GM12872 (cell line): ENCODE measurements at regions not wholly inside any gene's neighbourhood (a gene's known extent, or its start where the extent isn't known, plus 50 kb on each side); places are given as distances from the start of the nearest gene placed in this dataset.

ENCODE experiments used
- TF ChIP-seq, protein P1 (sequence below): IDR thresholded peaks from 3 replicates; pipeline ENCODE4 v1.5.1; 2011; ENCODE audit warnings: low read depth, mild to moderate bottlenecking, low read length, moderate library complexity; ENCODE audit not compliant: insufficient read depth

DNA sequence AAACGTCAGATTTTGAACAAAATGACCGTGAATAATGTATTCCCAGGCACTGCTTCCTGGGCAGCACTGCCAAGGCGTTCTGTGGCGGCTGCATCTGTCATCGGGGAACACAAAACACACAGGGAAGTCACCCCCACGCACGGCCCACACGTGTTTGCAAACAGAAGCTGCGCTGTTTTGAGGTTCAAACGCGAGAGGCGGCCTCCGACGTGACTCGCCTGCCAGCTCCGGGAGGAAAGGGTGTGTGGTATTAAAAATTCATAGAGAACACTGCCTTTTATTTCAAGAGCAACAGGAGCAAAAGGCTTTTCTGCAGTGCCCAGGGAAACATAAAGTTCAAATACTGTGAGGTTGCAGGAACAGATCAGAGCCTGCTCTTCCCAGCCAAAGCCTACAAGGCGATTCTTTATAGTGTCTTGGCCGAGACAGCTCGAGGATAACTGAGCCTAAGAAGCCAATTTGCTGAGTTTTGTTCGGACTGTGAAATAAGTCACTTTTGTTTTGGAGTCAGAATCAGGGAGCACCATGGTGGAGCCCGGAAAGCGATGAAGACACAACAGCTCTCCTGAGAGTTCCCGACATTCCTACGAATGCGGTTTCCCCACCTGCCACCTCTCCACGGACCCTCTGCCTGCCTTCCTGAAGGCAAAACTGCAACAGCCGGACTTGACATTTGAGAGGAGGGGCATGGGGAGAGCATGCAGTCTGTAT lies 115.3 kb upstream of the IRX2 start:
- TF ChIP-seq, protein P1, sequence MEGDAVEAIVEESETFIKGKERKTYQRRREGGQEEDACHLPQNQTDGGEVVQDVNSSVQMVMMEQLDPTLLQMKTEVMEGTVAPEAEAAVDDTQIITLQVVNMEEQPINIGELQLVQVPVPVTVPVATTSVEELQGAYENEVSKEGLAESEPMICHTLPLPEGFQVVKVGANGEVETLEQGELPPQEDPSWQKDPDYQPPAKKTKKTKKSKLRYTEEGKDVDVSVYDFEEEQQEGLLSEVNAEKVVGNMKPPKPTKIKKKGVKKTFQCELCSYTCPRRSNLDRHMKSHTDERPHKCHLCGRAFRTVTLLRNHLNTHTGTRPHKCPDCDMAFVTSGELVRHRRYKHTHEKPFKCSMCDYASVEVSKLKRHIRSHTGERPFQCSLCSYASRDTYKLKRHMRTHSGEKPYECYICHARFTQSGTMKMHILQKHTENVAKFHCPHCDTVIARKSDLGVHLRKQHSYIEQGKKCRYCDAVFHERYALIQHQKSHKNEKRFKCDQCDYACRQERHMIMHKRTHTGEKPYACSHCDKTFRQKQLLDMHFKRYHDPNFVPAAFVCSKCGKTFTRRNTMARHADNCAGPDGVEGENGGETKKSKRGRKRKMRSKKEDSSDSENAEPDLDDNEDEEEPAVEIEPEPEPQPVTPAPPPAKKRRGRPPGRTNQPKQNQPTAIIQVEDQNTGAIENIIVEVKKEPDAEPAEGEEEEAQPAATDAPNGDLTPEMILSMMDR: no peak

DNA sequence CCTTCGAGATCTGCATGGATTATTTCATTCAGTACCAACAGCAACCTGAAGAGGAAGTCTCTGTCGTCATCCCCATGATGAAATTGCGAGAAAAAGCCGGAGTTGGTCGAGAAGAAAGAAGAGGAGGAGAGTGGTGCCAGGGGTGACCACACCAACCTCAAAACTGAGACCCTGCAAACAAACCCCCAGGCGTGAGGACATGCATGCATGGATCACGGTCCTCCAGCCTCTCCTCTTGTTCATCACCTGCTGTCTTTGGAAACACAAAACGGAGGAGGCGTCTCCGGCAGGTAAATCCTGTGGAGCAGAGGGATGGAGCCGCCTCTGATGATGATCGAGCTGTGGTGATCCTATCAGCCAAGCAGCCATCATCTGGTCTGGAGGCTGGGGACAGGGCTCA lies 114.4 kb upstream of the IRX2 start:
- TF ChIP-seq, protein P1: no peak

DNA sequence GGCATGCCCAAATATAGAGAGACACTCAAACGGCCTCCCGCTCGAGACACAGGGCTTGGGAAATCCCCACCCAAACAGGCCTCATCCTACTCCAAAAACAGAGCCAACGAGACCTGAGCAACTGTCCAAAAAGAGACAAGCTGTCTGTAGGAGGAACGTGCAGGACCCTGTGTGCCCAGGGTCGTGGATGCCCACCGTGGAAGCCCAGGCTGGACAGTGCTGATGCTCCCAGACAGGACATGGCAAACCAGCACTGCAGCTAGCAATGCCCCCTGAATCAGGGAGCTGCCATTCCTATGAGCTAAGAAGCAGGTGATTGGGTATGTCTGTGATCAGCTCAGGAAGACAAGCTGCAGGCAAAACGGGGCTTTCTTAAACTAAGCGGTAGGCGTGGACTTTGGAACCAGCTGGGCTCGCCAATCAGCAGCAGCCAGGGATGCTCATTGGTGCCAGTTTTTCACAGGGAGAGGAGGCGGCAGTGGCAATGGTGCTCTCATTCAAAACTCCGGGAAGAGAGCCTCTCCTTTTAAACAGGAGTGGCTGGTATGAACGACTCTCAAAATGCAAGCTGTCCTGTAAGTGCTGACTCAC lies 113.1 kb upstream of the IRX2 start:
- TF ChIP-seq, protein P1: no peak

DNA sequence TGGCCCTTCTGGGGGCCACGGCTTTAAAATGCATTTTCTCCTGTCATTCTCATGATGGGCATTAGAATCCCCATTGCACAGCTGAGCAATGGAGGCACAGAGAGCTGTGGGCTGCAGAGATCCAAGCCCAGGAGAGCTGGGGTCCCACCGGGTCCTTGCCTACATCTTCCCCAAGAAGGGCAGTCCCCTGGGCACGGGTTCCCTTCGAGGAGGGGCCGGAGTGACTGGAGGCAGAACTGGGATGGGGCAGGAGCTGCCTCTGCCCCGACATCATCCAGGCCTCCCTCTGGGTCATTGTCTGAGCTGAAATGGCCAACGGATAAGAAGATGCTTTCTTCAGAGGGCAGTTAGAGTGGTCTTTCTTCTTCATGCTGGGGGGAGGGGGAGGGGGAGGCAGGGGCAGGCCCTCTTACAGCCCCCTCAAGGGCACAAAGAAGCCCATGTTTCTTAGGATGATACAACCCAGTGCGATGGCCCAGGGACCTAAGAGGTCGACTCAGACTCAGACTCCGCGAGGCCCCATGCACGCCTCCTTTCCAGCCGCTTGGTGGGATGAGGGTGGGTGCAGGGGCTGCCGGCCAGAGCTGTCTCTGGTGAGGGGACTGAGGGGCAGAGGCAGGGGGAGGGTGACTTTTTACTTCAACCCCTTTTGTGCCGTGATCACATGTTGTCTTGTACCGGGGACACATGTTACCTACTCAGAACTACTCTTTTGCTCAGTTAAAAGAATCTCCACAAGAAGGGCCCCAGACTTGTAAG lies 112.4 kb upstream of the IRX2 start:
- TF ChIP-seq, protein P1: no peak

DNA sequence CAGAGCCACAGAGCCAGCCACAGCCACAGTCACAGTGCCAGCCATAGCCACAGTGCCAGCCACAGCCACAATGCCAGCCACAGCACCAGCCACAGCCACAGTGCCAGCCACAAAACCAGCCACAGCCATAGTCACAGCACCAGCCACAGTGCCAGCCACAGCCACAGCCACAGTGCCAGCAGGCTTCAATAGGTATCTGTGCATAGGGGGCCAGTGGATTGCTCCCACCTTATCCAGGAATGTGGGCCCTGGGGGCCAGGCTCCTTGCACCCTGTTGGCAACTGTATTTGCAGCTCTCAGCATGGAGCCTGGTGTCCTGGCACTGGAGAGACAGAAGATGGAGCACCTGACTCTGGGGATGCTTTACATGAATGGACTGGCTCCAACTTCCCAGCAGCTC lies 111.7 kb upstream of the IRX2 start:
- TF ChIP-seq, protein P1: no peak

DNA sequence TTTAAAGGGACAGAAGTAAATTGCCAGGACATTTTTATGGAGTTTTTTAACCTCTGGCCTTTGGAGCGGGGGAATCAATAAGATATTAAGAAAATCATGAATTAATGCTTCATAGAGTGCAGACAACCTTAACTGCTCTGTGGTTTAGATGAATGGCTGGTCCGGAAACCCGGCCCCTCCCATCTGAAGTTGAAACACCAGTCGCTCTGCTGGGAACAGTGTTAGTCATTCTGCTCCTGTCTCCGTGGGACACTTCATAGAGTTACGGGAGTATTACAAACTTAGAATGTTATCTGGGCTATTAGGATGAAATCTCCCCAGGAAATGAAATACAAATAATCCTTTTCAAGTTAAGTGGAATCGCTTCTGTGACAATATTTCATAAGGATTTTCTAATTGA lies 110.1 kb upstream of the IRX2 start:
- TF ChIP-seq, protein P1: no peak

DNA sequence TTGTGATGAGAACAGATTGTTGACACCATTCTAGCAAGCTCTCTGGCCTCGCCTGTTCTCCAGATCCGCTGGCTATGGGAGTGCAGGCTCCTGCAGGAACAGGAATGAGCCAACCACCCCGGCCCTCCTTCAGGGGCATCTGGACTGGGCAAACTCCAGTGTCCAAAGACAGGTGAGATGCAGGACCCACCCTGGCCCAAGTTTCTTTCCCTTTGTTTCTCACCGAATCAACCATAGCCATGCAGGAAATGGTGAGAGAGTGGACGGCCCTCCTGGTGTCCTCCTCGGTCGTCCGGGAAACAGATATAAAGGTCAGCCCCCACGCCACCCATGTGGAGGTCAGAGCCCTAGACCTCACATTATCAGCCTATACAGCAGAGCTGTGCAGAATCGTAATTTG lies 108.6 kb upstream of the IRX2 start:
- TF ChIP-seq, protein P1: no peak
